SK-N-SH treated with all-trans-retinoic acid at 6 μM for 48 hours (cell line): ENCODE measurements at regions not wholly inside any gene's neighbourhood (a gene's known extent, or its start where the extent isn't known, plus 50 kb on each side); places are given as distances from the start of the nearest gene placed in this dataset.

Source experiments
- ARNTL ChIP-seq: fragments of 450-650 bp; formaldehyde crosslinking; IDR thresholded peaks from 2 replicates; pipeline ENCODE4 v1.5.0; 2020; ENCODE audit warnings: low read depth, mild to moderate bottlenecking, moderate library complexity, borderline replicate concordance
- CREB5 ChIP-seq: fragments of 250-450 bp; sonication (Bioruptor Pico); IDR thresholded peaks from 2 replicates; pipeline ENCODE4 v1.5.1; 2020; ENCODE audit warnings: low read depth, mild to moderate bottlenecking, moderate library complexity
- ESRRG ChIP-seq: fragments of 250-450 bp; sonication (Bioruptor Pico); IDR thresholded peaks from 2 replicates; pipeline ENCODE4 v1.6.1; 2021; ENCODE audit warnings: mild to moderate bottlenecking
- ISL1 ChIP-seq: fragments of 250-450 bp; sonication (Bioruptor Pico); IDR thresholded peaks from 2 replicates; pipeline ENCODE4 v2.1.2; 2022; ENCODE audit warnings: mild to moderate bottlenecking, moderate library complexity
- RARB ChIP-seq: fragments of 250-450 bp; sonication (Bioruptor Pico); IDR thresholded peaks from 2 replicates; pipeline ENCODE4 v1.8.0; 2021; ENCODE audit warnings: mild to moderate bottlenecking, moderate library complexity
- TOX ChIP-seq: fragments of 250-450 bp; sonication (Bioruptor Pico); IDR thresholded peaks from 2 replicates; pipeline ENCODE4 v1.8.0; 2021; ENCODE audit warnings: mild to moderate bottlenecking, moderate library complexity, borderline replicate concordance
- ZFP3 ChIP-seq: fragments of 250-450 bp; sonication (Bioruptor Pico); IDR thresholded peaks from 2 replicates; pipeline ENCODE4 v1.5.0; 2020; ENCODE audit warnings: mild to moderate bottlenecking, moderate library complexity
- ZFP30 ChIP-seq: fragments of 450-650 bp; formaldehyde crosslinking; IDR thresholded peaks from 2 replicates; pipeline ENCODE4 v1.5.0; 2022; ENCODE audit warnings: mild to moderate bottlenecking, moderate library complexity
- ZNF8 ChIP-seq: fragments of 450-650 bp; formaldehyde crosslinking; IDR thresholded peaks from 2 replicates; pipeline ENCODE4 v1.5.0; 2020; ENCODE audit warnings: mild to moderate bottlenecking, moderate library complexity

GRCh38 chr1:58837886-58838285 lies 54.0 kb upstream of the JUN start:
- TF ChIP-seq ESRRG (CRISPR knock-in tag) (no peak), ARNTL (no peak), CREB5 (CRISPR knock-in tag) (no peak), ZFP30 (CRISPR knock-in tag) (no peak), TOX (CRISPR knock-in tag) (no peak), RARB (no peak), ZFP3 (no peak), ZNF8 (CRISPR knock-in tag) (no peak), ISL1 (CRISPR knock-in tag) (no peak)
